ENCODE measurements at regions not wholly inside any gene's neighbourhood (a gene's known extent, or its start where the extent isn't known, plus 50 kb on each side); places are given as distances from the start of the nearest gene placed in this dataset.

DNA sequence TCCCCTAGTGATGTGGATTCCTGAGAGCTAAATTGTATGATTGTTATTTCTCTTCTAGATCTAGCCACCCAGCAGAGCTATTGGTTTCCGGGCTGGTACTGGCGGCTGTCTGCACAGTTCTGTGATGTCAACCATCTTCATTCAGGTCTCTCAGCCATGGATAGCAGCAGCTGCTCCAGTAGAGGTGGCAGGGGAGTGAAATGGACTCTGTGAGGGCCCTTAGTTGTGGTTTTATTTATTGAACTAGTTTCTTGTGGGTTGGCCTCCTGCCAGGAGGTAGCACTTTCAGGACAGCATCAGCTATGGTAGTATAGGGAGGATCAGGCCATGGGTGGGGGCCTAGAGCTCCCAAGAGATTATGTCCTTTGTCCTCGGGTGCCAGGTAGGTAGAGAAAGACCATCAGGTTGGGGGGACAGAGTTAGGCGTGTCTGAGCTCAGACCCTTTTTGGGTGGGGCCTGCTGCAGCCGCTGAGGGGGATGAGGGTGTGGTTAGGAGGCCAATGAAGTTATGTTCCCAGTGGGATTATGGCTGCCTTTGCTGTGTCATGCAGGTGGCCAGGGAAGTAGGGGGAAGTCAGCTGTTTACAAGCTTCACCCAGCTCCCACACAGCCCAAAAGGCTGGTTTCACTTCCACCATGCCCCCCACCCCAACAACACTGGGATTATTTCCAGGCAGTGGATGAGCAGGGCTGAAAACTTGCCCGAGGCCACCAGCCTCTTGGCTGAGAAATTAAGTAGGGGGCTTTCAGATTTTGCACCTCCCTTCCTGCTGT lies 55.1 kb upstream of the RGS4 start:
- Histone ChIP-seq H3K4me3 (replicated peaks in 1 of 3) (no peak overlapping the region), H3K27me3 (no peaks in the 10 kb centered on the region), H3K27ac (no peak overlapping the region), H3K36me3 (no peaks in the 10 kb centered on the region), H3K9me3 (no peaks in the 10 kb centered on the region), H3K4me1 (no peaks in the 10 kb centered on the region)
- intact Hi-C loops (cut with DNase I) = no loop called here
- DNase-seq = no peak
- WGBS, 2 donors = 83 to 91% methylated on average over 6 of the region's 6 CpGs
- no peak for TF ChIP-seq POLR2A (IDR thresholded peaks at IDR 0.05)
- TF ChIP-seq, protein P1, sequence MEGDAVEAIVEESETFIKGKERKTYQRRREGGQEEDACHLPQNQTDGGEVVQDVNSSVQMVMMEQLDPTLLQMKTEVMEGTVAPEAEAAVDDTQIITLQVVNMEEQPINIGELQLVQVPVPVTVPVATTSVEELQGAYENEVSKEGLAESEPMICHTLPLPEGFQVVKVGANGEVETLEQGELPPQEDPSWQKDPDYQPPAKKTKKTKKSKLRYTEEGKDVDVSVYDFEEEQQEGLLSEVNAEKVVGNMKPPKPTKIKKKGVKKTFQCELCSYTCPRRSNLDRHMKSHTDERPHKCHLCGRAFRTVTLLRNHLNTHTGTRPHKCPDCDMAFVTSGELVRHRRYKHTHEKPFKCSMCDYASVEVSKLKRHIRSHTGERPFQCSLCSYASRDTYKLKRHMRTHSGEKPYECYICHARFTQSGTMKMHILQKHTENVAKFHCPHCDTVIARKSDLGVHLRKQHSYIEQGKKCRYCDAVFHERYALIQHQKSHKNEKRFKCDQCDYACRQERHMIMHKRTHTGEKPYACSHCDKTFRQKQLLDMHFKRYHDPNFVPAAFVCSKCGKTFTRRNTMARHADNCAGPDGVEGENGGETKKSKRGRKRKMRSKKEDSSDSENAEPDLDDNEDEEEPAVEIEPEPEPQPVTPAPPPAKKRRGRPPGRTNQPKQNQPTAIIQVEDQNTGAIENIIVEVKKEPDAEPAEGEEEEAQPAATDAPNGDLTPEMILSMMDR (IDR thresholded peaks at IDR 0.05) = no peak

DNA sequence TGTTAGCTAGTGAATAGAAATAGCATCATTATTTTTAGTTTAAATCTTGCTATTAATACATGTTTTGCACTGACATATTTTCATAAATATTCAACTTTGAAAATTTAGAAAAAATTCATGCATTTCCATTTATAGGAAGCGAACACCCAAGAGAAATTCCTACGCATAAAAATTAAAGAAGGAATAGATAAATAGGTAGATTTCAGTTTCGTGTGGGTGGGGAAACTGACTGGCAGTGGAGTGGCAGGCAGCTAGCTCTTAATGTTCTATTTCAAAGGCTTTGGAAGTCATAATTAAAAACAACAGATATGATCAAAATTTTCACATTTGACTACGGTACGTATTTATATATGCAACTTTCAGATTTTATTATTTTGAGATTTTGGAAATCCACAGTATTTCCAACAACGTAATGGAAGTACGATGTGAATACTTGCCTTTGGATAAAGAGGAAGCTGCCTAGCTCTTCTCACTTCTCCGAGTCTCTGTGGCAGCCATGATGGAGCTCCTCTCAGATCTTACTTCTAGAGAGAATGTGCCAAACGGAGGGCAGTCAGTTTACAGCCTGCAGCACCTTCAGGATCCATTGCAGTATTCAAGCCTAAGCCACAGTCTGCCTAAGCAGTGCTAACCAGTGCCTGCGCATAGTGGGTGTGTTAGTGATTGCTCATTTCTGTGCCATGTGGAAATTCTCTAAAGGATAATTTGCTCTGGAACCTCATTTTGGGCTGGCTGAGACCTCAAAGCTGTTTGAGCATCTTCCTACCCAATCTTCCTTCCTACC lies 62.9 kb upstream of the RGS4 start:
- intact Hi-C loops (cut with DNase I) = no loop called here
- no peak for TF ChIP-seq POLR2A (IDR thresholded peaks at IDR 0.05)
- TF ChIP-seq, protein P1 (IDR thresholded peaks at IDR 0.05) = no peak
- no peaks in the 10 kb centered on the region for H3K27me3 ChIP-seq
- no peaks in the 10 kb centered on the region for H3K9me3 ChIP-seq
- no peak overlapping the region for H3K27ac ChIP-seq
- no peaks in the 10 kb centered on the region for H3K36me3 ChIP-seq
- no peaks in the 10 kb centered on the region for H3K4me1 ChIP-seq
- H3K4me3 ChIP-seq (replicated peaks in 1 of 3) = no peak overlapping the region
- WGBS, 2 donors = 91 to 93% methylated on average over 10 of the region's 10 CpGs
- no peak for DNase-seq

DNA sequence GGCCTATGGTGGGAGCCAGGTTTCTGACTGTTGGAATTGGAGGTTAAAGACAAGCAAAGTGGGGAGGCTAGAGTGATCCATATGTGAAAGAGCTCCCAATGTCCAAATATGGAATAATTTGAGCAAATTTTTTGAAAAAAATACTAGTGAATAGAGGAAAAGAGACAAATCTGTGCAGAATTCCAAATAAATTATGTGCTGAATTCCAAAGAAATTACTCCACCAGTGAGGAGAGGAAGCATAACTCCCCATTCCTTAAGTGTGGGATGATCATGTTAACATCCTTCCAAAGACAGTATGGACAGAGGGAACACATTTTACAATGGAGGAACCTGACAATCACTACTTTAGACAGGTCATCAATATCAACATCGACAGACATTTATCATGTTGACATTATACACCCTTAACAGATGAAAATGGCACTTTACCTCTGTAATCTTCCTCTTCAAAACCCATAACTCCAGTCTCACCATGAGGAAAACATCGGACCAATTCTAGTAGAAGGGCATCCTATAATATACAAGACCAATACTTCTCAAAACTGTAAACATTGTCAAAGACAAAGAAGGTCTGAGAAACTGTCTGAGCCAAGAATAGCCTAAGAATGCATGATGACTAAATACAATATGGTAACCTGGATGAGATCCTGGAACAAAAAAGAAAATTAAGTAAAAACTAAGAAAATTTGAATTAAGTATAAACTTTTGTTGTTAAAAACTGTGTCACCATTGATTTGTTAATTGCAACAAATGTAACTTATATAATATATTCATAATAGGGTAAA lies 71.5 kb upstream of the RGS4 start:
- no peak for TF ChIP-seq POLR2A (IDR thresholded peaks at IDR 0.05)
- TF ChIP-seq, protein P1 (IDR thresholded peaks at IDR 0.05) = no peak
- no peak for DNase-seq
- Histone ChIP-seq H3K36me3 (no peaks in the 10 kb centered on the region), H3K4me3 (replicated peaks in 1 of 3) (no peak overlapping the region), H3K27ac (no peak overlapping the region), H3K4me1 (no peaks in the 10 kb centered on the region), H3K27me3 (no peaks in the 10 kb centered on the region), H3K9me3 (no peaks in the 10 kb centered on the region)
- 79 to 87% methylated on average over 2 of the region's 2 CpGs for WGBS, 2 donors
- intact Hi-C loops (cut with DNase I) = no loop called here

DNA sequence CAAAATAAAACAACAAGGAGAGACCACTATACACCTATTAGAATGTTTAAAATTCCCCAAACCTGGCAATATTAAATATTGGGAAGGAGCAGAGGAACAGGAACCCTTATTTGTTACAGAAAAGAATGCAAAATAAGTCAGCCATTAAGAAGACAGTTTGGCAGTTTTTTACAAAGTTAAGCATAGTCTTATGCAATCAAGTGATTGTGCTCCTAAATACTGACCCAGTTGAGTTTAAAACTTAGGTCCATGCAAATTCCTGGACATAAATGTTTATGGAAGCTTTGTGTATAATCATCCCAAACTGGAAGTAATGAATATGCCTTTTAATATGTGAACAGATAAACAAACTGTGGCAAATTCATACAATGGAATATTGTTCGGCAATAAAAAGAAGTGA lies 72.9 kb upstream of the RGS4 start:
- TF ChIP-seq, protein P1 (IDR thresholded peaks at IDR 0.05) = no peak
- TF ChIP-seq POLR2A (IDR thresholded peaks at IDR 0.05) = no peak
- Histone ChIP-seq H3K9me3 (no peaks in the 10 kb centered on the region), H3K36me3 (no peaks in the 10 kb centered on the region), H3K4me1 (no peaks in the 10 kb centered on the region), H3K27ac (no peak overlapping the region), H3K27me3 (no peaks in the 10 kb centered on the region), H3K4me3 (replicated peaks in 1 of 3) (no peak overlapping the region)
- intact Hi-C loops (cut with DNase I) = no loop called here
- no peak for DNase-seq
- 95 to 96% methylated on average over 1 of the region's 1 CpG for WGBS, 2 donors
